RWPE1 (cell line): ENCODE measurements at regions not wholly inside any gene's neighbourhood (a gene's known extent, or its start where the extent isn't known, plus 50 kb on each side); places are given as distances from the start of the nearest gene placed in this dataset.

Source experiments
- CTCF ChIA-PET: fragments of 350-600 bp; sonication (Branson Sonifier 250); formaldehyde crosslinking; extraction: SDS; loops from one replicate; lab custom pipeline; 2021; lab: Yijun Ruan, JAX
- POLR2A ChIA-PET: fragments of 400-600 bp; formaldehyde crosslinking; extraction: SDS; loops from one replicate; lab custom pipeline; 2020; ENCODE audit warnings: antibody characterized with exemption; ENCODE audit not compliant: low non-redundant PET; lab: Yijun Ruan, JAX
- DNase-seq: peaks from one replicate; pipeline ENCODE4 v3.0.0; 2012; ENCODE audit warnings: low spot score
- H3K27ac ChIP-seq: fragments of 450-650 bp; 2 replicates; pipeline ENCODE4 v1.5.1; 2017
- TF ChIP-seq, protein P1 (sequence below): fragments of 450-650 bp; conservative IDR thresholded peaks from 2 replicates; pipeline ENCODE4 v1.5.1; 2017; ENCODE audit warnings: low read depth, mild to moderate bottlenecking

DNA sequence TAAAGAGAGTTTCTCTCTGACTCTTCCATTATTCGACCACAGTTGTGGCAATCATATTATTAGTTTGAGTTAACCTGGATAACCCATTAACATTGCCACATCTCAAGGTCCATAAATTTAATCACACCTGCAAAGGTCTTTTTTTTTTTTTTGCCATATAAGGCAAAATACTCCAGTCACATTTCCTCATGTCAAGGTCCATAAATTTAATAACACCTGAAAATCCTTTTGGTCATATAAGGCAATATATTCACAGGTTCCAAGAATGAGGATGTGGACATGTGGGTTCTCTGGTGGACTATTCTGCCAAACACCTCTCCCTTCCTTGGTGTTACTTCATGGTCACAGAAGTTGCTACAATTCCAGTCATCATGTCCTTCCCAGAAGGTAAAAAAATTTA lies 213.5 kb upstream of the COX7C start:
- no peak for DNase-seq
- POLR2A ChIA-PET: no interaction called here
- CTCF ChIA-PET: interaction anchor here (0.8 kb wide), 1 partner anchor 62 kb away, joined by 3 read pairs; no protein-coding TSS in a partner anchor
- no peak overlapping the region for H3K27ac ChIP-seq
- TF ChIP-seq, protein P1, sequence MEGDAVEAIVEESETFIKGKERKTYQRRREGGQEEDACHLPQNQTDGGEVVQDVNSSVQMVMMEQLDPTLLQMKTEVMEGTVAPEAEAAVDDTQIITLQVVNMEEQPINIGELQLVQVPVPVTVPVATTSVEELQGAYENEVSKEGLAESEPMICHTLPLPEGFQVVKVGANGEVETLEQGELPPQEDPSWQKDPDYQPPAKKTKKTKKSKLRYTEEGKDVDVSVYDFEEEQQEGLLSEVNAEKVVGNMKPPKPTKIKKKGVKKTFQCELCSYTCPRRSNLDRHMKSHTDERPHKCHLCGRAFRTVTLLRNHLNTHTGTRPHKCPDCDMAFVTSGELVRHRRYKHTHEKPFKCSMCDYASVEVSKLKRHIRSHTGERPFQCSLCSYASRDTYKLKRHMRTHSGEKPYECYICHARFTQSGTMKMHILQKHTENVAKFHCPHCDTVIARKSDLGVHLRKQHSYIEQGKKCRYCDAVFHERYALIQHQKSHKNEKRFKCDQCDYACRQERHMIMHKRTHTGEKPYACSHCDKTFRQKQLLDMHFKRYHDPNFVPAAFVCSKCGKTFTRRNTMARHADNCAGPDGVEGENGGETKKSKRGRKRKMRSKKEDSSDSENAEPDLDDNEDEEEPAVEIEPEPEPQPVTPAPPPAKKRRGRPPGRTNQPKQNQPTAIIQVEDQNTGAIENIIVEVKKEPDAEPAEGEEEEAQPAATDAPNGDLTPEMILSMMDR: no peak

DNA sequence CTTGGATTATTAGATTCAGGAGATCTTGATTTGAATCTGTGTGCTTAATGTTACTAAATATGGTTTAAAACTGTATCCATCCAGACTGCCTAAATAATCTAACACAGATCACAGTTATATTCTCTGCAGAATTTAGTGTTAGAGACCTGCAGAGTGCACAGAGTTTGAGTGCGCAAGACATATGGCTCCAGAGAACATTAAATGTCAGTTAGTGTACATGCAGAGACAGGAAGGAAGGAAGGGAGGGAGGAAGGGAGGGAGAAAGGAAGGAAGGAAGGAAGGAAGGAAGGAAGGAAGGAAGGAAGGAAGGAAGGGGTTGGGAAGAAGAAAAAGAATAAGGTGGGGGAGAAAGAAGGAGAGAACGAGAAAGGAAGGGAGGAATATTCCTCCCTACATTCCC lies 210.0 kb upstream of the COX7C start:
- POLR2A ChIA-PET: no interaction called here
- DNase-seq: no peak
- CTCF ChIA-PET: interaction anchor here (0.6 kb wide), 2 partner anchors 560 to 1315 kb away, joined by 3 read pairs; no protein-coding TSS in a partner anchor
- TF ChIP-seq, protein P1: no peak
- no peak overlapping the region for H3K27ac ChIP-seq

GRCh38 chr5:86411596-86411995 lies 206.1 kb upstream of the COX7C start:
- TF ChIP-seq, protein P1: no peak
- H3K27ac ChIP-seq: no peak overlapping the region
- DNase-seq: no peak
- CTCF ChIA-PET: no interaction called here
- POLR2A ChIA-PET: no interaction called here

DNA sequence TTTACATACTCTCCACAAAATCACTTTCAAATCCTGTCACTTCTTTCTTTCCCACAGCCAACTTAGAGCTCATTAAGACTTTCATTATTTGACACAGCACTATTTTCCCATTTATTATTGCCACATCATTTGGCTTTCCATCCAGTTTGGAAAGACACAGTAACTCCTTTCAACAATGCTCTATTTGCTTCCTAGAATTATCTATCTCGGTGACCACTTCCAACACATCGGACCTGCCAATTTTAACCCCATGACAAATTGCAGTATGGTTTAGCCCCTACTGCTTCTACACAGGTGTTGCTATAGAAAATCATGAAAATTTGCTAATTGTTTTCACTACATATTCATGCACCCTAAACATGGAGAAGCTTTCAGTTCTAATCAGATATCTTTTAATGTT lies 190.6 kb upstream of the COX7C start:
- ChIA-PET CTCF (interaction anchor here (0.7 kb wide), 1 partner anchor 71 kb away, joined by 3 read pairs; no protein-coding TSS in a partner anchor), POLR2A (no interaction called here)
- TF ChIP-seq, protein P1: no peak

DNA sequence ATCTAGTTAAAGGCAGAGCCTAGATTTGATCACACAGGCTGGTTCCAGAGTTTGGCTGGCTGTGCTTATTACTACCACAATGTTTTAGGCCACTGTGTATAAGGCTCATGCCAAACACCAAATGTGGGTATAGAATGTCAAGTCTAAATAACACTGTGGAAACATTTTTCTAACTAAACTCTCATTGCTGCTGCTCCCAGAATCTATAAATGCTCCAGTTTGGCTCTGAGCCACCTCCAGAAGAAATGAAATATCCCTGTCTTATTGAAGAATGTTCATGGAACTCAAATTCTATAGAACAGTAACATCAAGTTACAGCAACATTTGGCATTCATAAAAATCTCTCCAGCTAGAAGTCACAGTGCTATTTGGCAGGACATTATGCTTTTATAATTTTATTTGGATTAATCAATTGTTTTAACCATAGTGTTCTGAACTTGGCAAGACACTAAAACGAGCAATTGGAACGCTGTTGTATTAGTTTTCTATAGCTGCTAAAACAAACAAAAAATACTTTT lies 178.1 kb upstream of the COX7C start:
- no peak overlapping the region for H3K27ac ChIP-seq
- TF ChIP-seq, protein P1: no peak
- DNase-seq: no peak
- ChIA-PET POLR2A (no interaction called here), CTCF (no interaction called here)

More for the DNA sequence above, 190.6 kb upstream of the COX7C start:
- H3K27ac ChIP-seq: no peak overlapping the region
- DNase-seq: no peak

GRCh38 chr5:86442036-86442745 lies 175.6 kb upstream of the COX7C start:
- TF ChIP-seq, protein P1: no peak
- no peak for DNase-seq
- no peak overlapping the region for H3K27ac ChIP-seq
- CTCF ChIA-PET: no interaction called here
- POLR2A ChIA-PET: no interaction called here
